ENCODE measurements at regions not wholly inside any gene's neighbourhood (a gene's known extent, or its start where the extent isn't known, plus 50 kb on each side); places are given as distances from the start of the nearest gene placed in this dataset.

GRCh38 chr1:239785576-239785975 is 306.1 kb upstream of the FMN2 start (continued):
- TF ChIP-seq HBP1 (CRISPR knock-in tag; IDR thresholded peaks at IDR 0.05) (no peak), PHF21A (IDR thresholded peaks at IDR 0.05; ENCODE audit: borderline replicate concordance, low read depth) (no peak), GATAD2B (IDR thresholded peaks at IDR 0.05; ENCODE audit: borderline replicate concordance) (no peak), ZNF316 (IDR thresholded peaks at IDR 0.05) (no peak), ZNF277 (CRISPR knock-in tag; IDR thresholded peaks at IDR 0.05; ENCODE audit: borderline replicate concordance) (no peak), CREB5 (CRISPR knock-in tag; IDR thresholded peaks at IDR 0.05) (no peak), E2F1 (CRISPR knock-in tag; IDR thresholded peaks at IDR 0.05) (no peak)

All from K562 (cell line).